GM19240 (cell line): ENCODE measurements at regions not wholly inside any gene's neighbourhood (a gene's known extent, or its start where the extent isn't known, plus 50 kb on each side); places are given as distances from the start of the nearest gene placed in this dataset.
"Not testable (repeated sequence)": the region's sequence is repeated elsewhere in the genome, so short reads cannot be mapped to it uniquely, and the experiment has no call there.

ENCODE experiments used
- DNase-seq: peaks from one replicate; pipeline ENCODE4 v3.0.0; 2011; ENCODE audit warnings: low spot score; ENCODE audit not compliant: insufficient read length

DNA sequence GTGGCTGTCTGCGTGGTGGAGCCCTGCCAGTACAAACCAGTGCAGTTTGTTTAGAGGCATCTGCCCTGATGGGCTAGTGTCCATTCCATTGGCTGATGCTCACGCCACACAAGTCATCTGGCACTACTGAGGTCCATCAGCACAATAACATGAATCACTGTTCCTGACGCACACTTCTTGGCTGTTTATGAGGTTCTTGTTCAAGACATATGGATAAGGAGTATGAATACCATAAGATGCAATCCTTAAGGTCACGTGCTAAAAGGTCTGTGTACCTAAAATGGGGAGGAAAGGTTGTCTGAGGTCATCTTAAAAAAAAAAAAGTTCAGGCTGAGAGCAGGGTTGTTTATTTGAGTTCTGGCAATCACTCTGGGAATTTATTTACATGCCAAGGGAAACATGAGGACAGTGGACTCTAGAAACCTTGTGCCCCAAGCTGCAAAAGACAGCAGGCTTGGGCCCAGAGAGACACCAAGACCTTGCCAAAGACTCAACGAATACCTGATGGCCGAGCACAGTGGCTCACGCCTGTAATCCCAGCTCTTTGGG is 54.1 kb upstream of the SHLD1 start:
- no peak for DNase-seq

DNA sequence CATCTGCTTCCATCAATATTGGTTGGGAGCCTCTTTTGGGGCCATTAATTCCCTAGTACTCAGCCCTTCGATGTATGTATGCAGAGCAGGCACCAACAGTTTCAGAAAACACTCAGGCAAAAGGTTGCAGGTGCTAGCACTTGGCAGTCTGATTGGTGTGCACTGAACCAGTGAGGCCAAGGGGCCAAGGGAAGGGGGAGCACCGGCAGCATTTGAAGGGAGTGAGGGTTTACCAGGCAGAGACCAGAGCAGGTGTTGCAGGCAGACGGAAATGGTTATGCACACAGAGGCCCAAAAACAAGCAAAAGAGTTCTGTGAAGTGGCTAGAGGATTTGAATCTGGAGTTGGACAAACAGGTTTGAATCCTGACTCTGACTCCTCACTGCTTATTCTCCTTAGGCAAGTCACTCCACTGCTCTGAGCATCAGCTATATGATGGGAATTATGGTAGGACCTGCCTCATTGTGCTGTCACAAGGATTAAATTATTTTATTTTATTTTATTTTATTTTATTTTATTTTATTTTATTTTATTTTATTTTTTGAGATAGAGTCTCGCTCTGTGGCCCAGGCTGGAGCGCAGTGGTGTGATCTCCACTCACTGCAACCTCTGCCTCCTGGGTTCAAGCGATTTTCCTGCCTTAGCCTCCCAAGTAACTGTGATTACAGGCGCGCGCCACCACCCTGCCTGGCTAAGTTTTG is 58.1 kb upstream of the SHLD1 start:
- peak; percentile 66 for DNase-seq

DNA sequence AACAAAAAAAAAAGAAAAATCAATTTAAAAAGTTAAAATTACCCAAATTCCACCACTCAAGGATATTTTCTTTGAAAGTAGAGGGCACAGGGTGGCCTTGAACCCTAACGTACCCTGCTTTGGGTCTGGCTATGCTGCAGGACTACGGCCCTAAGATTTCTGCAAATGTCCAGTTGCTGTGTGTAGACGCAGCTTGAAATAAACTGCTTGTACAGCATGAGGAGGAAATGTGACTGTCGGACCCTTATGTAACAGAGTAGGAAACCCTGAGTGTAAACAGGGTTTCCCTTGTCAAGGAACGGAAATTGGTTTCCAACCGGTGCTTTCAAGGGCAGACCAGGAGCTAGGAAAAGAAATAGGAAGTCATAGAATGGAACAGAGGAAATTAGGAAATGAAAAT is 60.7 kb upstream of the SHLD1 start:
- no peak for DNase-seq

DNA sequence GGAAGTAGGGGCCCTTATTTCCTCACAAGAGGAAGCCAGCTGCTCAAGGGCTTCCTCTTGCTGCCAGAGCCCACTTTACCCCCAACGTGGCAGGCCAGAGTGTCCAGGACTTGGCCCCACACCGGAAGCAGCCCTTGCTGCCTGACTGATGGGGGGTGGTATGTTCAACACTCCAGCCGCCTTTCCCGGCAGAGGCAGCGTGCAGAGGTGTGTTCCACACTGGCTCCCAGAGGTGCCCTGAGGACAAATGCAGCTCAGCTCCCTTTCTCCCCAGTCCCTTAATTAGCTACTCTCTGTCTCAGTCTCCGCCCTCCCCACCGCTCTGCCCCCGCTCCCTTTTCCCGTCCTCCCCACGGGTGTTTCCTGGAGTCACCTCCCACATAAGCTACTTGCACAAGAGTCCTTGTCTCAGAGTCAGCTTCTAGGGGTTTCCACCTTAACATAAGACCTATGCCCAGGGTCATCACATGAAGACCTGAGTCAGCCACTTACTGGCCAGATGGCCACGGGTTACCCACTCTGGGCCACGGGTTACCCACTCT is 61.7 kb upstream of the SHLD1 start:
- no peak for DNase-seq

DNA sequence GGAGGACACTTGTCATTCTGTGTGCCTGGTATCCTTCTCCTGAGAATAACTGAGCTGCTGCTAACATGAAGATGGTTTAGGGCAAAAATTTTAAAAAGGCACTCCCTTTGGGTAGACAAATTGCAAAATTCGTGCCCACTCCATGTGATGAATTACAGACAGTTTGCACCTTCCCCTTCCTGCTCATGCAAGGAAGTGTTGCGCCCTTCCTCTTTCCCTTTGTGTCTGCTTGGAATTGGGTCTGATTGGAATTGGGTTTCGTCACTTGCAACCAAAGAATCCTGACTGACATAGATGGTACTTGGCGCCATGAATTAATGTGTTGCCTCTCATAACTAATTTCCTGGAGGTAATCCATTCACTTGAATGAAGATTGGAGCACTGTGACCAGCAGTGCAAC is 62.3 kb upstream of the SHLD1 start:
- no peak for DNase-seq

DNA sequence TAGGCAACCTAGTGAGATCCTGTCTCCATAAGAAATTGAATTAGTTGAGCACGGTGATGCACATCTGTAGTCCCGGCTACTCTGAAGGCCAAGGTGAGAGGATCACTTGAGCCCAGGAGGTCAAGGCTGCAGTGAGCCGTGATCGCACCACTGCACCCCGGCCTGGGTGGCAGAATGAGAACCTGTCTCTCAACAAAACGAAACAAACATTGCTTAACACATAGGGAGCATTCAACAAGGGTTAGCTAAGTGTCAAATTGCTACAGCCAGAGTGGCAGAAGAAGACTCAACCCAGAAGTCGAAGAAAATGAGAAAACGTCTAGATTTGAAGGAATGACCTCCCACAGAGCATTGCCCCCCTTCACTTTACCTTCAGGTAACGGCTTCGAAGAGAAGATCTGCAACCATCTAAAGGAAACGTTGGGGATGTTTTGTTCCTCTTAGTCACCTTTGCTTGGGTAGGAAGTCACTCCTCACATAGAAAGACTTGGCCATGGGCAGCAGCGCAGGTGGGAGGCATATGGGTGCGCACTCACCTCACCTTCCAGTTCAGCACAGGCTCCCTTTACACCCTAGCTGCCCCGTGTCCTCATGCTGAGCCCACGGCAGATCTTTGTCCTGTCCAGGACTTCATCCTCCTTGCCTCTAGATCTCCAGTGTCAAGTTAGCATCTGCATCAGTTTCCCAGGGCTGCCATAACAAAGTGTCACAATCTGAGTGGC is 63.7 kb upstream of the SHLD1 start:
- DNase-seq: no peak

DNA sequence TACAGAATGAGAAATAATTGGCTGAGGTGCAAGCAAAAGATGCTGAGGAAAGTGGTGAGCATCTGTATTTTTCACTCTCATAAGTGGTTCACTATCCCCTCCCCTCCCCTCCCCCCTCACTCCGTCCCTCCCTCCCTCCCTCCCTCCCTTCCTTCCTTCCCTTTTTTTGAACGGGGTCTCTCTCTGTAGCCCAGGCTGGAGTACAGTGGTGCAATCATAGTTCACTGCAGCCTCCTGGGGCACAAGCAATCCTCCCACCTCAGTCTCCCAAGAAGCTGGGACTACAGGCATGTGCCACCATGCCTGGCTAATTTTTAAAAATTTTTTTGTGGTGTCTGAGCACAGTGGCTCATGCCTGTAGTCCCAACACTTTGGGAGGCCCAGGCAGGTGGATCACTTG is 67.6 kb upstream of the SHLD1 start:
- not testable (repeated sequence) for DNase-seq

DNA sequence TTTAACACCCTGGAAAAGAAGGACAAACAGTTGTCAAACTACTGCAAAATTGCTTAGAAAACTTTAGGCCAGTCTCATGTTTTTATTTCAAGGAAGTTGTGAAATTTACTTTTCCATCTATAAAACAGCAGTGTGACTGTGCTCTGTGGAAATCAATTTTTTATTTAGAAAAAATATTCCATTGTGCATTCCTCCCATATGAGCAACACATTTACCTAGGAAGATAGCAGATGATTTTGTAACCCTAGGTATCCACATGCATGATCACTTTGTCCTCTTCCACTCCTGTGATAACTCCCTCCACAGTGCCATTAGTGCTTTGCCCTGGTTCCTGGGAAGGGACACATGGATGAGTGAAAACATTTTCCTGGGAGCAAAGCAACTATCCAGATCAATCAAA is 69.4 kb upstream of the GPCPD1 start:
- DNase-seq: no peak

DNA sequence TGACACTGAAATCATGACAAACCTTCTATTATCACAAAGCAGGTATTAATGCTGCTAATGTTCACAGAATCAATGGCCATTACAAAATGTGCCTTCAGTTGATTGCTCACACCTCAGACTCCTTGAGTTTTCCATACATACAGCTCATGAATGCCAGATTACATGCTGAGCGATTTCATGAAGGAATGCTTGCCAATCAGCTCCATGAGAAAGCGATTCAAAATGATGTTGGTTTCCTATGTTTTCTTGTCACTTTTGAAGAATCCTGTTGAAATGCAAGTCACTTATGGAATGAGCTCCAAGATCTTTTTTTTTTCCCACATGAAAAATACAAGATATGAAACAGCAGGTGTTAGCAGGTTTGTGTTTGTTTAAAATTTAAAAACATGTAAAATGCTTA is 68.0 kb upstream of the GPCPD1 start:
- no peak for DNase-seq

DNA sequence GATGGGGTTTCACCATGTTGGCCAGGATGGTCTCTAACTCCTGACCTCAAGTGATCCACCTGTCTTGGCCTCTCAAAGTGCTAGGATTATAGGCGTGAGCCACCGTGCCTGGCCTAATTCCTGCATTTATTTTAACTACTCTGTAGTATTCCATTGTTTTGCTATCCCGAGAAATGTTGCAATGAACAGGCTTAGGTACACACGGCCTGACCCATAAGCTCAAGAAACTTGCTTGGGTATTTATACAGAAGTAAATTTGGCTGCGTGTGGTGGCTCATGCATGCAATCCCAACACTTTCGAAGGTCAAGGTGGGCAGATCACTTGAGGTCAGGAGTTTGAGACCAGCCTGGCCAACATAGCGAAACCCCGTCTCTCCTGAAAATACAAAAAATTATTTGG is 67.1 kb upstream of the GPCPD1 start:
- not testable (repeated sequence) for DNase-seq

DNA sequence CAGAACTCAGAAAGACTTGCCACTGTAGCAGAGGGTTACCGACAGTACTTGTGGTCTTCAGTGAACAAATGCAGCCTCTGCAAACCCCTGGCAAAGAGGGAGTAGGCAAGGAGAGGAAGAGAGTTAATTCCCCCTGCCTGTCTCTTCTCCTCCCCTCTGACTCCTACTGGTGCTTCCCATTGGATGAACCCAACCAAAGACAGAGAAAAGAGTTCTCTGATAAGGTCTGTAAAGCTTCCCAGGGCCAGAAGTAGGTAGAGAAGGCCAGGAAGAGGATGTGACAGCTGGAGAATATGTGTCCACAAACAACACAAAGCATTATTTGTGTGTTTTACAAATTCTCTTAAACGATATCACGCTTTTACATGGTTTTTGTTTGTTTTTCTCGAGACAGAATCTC is 66.6 kb upstream of the GPCPD1 start:
- no peak for DNase-seq

DNA sequence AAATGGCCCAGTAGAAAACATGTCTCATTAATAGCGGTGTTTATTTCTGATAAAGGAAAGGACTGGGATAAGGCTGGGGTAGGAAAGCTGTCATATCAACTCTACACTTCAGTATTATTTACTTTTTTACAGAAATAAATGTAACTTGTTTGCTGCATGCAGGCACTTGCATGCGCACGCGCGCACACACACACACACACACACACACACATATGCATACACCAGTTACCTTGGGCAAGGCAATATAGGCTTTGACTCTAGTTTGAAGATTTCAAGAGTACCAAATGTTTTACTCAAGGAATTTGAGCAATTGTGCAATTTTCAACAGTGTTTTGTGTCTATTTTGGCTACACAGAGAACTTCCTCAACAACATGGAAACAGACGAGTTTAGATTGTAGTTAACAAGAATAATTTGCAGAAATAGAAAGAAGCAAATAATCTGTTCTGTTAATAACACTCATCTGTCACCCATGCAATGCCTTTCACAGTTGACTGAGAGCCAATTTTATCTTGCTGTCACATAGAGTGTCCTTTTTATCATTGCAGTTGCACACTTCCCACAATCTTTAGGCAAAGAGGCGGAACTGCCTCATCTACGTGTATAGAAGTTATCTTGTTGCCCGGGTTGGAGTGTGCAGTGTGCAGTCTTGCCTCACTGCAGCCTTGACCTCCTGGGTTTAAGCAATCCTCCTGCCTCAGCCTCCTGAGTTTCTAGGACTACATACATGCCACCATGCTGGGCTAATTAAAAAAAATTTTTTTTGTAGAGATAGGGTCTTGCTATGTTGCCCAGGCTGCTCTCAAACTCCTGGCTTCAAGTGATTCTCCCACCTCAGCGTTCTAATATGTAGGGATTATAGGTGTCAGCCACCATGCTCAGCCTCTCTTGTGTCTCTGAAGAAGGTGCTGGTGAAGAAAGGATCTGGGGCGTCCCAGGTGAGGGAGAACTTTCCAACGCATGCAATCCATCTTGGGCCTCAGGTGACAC is 64.6 kb upstream of the GPCPD1 start:
- no peak for DNase-seq

DNA sequence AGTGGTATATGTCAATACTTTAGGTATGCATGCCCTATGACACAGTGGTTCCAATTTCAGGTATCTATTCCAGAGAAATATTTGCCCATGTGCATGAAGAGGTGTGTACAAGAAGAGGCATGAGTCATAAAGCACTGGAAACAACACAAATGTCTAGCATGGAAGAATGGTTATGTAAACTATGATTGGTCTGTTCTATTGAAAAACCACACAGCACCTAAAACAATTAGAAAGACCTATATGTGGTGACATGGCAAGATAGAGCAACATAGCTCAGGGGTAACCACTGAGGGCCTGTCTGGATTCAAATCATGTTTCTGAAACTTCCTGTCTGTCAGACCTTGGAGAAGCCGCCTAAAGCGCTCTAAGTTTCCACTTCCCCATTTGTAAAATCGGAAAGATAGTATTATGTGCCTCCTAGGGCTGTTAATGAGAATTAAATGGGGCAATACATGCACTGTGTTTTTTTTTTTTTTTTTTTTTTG is 63.4 kb upstream of the GPCPD1 start:
- peak; percentile 34 for DNase-seq

DNA sequence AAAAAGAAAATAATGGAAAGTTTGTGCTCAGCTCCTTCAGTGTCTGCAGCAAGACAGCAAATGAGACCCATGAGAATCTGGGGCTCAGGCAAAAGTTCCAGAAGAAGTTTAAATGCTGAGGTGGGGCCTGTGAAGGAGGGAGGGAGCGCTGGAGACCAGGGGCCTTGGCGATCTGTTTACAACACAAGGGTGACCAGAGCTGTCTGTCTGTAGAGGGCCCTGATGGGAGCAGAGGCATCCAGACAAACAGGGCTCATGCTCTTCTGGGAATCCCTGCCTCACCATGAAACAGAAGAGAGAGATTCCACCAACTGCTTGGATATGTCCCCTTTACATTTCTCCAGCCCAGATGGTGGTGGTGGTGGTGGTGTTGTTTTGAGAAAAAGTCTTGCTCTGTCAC is 60.1 kb upstream of the GPCPD1 start:
- no peak for DNase-seq

DNA sequence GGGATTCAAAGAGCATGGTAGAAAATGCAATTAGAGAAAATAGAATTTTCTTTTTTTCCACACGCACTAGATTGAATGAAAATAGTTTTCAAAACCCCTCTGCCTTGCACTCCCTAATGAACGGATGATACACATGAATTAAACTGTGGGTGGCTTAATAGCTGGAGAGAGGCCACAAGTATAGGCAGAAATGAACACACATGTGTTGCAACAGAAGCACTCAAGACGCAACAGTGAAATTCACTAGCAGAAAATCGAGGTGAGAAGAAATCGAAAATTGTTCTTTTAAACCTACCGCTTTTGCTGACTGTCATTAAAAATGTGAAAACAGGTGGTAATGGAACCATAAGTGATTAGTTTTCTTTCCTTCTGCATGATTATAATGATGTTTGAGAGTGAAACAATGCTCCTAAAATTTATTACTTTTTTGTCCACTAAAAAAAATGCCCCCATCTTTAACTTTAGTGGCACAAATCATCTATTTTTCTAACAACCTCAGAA is 59.3 kb upstream of the GPCPD1 start:
- DNase-seq: no peak

DNA sequence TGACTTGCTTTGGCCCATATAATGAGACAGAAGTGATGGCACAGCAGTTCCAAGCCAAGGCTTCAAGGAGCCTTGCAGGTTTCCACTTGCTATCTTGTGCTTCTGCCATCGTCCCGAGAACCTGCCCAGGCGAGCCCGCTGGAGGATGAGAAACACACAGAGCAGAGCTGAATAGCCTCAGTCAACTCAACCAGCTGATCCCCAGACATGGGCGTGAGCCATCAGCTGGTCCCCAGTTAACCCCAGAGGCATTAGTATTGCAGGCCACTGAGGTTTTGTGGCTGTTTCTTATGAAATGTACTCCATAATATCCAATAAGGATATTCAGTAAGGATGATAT is 57.7 kb upstream of the GPCPD1 start:
- DNase-seq: no peak

DNA sequence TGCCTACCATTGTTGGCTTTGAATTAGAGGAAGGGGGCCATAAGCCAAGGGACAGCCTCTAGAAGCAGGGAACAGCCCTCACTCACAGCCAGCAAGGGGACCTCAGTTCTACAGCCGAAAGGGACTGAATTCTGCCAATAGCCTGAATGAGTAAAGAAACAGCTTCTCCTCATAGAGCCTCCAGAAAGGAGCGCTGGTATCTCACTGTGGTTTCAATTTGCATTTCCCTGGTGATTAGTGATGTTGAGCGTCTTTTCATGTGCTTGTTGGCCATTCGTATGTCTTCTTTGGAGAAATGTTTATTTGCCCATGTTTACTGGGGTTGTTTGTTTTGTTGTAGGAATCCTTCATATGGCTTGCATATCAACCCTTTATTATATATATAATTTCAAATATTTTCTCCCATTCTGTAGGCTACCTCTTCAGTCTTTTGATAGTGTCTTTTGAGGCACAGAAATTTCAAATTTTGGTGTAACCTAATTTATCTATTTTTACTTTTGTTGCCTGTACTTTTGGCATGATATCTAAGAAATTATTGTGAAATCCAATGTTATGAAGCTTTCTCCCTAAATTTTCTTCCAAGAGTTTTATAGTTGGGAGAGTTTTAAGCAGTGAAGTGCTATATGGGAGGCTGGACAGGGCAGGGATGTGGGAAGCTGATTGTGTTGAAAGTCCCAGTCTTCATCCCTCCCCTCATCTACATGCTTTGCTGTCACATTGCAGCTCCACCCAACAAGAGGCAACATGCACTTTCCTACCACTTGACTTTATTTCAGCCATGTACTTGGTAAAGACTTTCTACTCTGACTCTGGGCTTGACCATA is 57.1 kb upstream of the GPCPD1 start:
- DNase-seq: no peak

DNA sequence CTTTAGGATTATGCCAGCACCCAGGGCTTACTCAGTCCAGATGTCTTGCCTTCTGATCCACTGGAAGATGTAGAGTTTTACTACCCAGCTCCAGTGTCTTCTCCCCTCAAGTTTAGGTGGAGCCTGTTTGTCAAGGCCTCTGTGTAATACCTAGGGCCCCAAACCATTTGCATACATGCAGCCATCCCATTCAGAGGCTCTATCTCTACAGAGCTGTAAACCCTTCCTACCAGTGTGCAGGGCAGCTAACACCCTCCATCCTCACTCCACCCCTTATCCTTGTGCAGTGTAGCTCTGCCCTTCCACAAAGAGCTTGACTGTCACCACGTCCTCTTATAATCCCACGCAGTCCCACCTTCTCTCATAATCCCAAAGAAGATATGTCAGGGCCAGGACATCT is 54.6 kb upstream of the GPCPD1 start:
- DNase-seq: no peak

DNA sequence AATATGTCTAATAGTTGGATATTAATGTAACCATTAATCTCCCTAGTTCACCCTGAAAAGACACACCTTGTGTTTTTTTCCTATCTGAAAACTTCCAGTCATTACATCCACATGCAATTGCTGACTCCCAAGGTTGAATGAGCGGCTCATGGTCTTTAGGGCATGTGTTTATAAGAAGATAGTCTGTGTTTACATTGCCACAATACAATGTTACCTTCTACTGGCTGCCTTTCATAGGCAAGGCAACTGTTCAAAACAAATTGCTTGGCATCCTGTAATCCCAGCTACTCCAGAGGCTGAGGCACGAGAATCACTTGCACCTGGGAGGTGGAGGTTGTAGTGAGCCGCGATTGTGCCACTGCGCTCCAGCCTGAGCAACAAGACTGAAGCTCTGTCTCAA is 52.6 kb upstream of the GPCPD1 start:
- no peak for DNase-seq

DNA sequence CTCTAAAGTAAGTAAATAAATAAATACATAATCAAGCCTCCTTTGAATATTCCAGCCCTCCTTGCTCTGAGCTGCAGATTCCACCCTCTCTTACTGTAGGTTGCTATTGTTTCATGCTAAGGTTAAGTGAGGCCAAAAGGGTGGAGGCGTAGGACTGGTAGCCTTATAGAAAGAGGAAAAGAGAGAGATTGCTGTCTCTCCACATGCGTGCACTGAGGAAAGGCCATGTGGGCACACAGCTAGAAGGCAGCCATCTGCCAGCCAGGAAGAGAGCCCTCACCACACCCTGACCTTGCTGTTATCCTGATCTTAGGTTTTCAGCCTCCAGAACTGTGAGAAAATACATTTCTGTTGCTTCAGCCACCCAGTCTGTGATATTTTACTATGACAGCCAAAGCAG is 52.0 kb upstream of the GPCPD1 start:
- DNase-seq: no peak
